G401.6 (cell line): ENCODE measurements at regions not wholly inside any gene's neighbourhood (a gene's known extent, or its start where the extent isn't known, plus 50 kb on each side); places are given as distances from the start of the nearest gene placed in this dataset.
"Not testable (repeated sequence)": the region's sequence is repeated elsewhere in the genome, so short reads cannot be mapped to it uniquely, and the experiment has no call there.

Source experiments
- FAIRE-seq: peaks from 2 replicates; lab custom pipeline; 2012; peaks lifted over from hg19 to GRCh38; lab: Jason Lieb, UNC

DNA sequence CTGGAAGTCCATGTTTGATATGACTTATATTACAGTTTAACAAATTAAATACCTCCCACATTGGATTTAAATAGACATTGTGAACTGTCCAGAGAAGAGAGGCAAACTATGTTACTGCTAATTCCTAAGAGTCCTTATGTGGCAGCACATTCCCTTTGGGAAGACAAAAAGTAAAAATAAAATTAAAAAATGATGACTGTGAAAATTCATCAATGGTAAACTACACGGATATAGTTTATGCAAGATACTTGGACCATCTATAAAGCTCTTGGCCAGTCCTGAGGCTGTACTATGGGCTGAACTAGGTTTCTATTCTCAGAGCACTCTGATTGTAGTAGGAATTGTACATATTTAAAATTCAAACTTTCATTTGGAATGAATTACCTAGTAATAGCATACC lies 206.4 kb downstream of the LRRK2 start:
- FAIRE-seq, result no peak

DNA sequence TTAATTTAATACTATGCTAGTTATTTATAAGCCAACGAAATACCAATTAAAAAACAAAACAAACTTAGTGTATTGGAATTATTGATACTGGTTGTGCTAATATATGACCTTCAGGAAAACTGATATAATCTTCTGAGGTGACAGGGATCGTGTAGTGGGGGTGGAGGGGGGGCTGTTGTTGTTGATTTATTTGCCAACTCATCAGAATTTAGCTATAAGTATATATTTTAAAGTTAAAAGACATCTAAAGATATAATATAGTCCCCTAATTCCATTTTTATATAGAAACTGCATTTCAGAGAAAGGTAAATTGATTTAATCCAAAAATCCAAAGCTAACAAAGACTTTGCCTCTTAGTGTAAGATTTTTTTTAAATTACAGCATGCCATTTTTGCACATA lies 210.5 kb downstream of the LRRK2 start:
- FAIRE-seq, result no peak

DNA sequence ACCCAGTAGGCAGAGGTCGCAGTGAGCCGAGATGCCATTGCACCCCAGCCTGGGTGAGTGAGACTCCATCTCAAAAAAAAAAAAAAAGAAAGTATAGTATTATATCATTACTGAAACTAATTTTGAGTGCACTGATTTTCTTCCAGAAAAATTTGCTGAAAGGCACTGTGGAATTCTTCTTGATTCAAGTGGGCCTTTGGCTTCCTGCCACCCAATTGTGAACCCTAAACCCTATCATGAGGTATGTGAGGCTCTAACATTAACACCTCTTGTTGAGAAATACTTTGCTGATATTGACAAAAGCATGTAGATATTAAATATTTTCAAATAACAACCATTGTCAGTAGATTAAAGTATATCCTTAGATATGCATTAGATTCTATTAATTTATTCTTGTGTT lies 211.2 kb downstream of the LRRK2 start:
- no peak for FAIRE-seq

DNA sequence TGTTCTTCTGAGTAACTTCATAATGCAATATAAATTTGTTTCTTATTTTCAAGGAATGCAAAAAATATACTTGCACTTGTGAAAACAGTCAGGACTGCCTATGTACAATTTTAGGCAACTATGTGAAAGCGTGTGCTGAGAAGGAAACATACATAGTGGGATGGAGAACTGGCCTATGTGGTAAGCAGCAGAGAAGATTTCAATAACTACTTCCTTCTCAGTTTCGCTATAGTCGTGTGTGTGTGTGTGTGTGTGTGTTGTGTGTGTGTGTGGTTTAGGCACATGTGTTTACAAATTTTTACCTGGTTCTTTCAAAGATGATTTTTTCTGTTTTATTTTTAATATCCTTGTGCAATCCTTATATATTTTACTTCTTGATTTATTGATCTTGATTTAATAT lies 211.8 kb downstream of the LRRK2 start:
- no peak for FAIRE-seq

DNA sequence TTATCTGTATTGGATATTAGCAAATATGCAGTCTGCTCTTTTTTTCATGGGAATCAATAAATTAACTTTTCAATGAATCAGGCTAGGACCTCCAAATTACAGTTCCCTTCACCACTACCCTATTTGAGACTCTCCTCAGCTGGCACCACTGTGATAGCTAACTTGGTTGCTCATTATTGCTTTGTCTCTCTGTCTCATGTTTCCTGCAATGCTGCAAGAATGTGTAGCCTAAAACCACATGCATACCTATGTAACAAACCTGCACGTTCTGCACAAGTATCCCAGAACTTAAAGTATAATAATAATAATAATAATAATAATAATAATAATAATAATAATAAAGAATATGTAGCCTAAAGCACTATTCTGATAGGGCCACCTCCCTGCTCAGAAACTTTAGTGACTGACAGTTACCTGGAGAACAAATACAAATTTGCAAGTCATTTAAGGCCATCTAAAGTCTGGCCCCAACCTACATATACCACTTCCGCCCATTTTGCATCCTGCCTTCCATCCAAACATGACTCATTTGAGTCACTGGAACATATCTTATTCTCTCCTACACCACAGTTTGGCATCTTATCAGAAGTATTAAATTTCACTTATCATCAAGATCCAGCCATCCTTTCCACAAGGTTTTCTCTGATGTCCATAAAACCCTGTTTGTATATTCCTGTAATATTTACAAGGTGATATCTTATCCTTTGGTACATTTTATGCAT lies 215.1 kb downstream of the LRRK2 start:
- FAIRE-seq, result no peak

DNA sequence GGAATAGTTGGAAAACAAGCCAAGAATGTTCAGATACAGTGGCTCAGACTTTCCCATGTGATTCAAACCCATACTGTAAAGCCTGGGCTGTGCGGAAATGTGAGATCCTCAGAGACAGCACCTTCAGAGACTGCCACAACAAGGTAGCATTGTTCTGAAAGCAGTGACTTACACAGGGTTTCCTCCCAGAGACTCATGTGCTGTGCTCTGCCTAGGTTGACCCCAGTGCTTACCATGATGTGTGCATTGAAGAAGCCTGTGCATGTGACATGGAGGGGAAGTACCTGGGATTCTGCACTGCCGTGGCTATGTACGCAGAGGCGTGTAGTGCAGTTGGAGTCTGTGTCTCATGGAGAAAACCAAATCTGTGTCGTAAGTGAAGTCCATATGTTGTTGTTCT lies 219.4 kb downstream of the LRRK2 start:
- no peak for FAIRE-seq

DNA sequence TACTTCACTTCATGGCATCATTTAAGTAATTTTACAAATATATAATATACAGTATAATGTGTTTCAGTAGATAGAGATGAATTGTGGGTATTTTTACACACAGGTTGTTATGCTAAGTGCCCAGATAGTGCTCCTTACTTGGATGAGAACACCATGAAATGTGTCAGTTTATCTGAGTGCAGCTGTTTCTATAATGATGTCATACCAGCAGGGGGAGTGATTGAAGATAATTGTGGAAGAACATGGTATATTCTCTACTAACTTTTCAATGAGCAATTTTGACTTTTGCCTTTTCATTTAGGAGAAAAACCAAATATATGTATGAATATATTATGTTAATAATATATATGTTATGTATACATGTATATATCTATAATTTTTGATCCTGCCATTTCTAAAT lies 221.6 kb downstream of the LRRK2 start:
- peak; percentile 52 for FAIRE-seq

DNA sequence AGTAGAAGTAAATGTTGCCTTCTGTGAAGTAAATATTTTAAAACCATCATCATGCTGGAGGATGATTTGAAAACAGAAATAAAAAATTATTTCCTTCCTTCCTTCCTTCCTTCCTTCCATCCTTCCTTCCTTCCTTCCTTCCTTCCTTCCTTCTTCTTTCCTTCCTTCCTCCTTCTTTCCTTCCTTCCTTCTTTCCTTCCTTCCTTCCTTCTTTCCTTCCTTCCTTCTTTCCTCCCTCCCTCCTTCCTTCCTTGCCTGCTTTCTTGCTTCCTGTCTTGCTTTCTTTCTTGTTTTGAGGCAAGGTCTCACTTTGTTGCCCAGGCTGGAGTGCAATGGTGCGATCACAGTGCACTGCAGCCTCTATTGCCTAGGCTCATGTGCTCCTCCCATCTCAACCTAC lies 223.7 kb downstream of the LRRK2 start:
- FAIRE-seq, result not testable (repeated sequence)

DNA sequence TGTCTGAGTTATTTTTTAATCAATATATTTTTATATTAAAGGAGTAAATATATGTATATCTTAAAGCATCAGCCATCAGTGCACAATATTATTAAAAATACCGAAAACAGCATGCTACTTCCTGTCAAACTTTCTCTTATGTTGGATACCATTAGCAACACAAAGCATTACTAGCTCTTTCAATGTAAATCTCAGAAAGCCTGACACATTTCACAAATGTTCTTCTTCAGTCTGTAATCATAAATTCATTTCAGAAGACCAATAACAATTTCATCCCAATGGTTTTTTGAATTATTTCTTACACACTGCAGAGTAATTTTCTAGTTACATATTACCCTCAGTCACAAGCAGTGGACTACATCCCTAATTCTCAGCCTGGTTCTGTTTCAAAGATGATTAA lies 226.9 kb downstream of the LRRK2 start:
- no peak for FAIRE-seq

DNA sequence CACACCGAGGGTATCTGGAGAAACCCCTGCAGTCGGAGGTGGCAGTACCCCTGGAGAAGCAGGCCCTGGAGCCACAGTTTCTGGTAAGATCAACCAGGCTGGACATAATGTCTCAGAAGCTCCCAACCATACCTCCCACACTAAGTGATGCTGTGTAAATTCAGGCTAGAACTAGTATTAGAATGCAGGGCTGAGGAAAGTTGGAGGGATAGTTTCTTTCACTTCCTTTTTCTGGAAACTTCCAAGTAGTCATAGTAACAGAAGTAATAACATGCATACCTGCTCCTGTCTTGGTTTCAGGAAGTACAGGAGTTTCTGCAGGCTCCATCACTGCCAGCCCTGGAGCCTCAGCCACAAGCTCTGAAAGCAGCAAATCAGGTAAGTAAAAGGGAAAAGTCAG lies 228.1 kb upstream of the CNTN1 start:
- no peak for FAIRE-seq

DNA sequence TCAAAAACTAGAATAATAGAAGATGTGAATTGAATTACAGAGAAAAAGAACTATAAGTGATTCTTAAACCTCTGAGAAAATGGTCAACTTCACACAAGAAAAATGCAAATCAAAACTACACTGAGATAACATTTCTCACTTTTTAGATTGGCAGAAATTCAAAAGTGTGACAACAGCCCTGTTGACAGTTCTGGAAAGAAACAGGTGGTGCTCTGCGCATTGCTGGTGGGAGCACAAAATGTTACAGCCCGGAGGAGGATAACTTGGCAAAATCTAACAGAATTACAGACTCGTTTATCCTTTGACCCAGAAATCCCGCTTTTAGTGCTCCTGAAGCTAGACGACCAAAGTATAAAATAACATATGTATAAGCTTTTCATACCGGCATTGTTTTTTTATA lies 222.5 kb upstream of the CNTN1 start:
- no peak for FAIRE-seq

DNA sequence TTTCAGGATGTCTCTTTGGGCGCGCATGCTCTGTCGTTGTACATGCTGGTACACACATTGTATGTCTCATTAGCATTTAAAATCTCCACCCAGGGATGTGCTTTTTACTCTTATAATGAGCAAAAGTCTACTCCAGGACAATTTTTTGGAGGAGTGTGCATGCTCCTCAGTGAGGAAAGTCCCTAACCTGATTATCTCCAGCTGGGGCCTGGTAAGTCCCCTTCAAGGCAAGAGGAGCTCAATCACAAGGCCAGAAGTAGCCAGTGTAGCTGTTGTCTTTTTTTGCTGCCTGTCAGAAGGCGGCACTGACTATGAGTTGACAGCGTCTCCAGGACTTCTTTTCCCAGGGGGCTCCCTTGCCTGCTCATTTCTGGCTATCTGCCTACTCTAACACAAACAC lies 218.3 kb upstream of the CNTN1 start:
- no peak for FAIRE-seq

DNA sequence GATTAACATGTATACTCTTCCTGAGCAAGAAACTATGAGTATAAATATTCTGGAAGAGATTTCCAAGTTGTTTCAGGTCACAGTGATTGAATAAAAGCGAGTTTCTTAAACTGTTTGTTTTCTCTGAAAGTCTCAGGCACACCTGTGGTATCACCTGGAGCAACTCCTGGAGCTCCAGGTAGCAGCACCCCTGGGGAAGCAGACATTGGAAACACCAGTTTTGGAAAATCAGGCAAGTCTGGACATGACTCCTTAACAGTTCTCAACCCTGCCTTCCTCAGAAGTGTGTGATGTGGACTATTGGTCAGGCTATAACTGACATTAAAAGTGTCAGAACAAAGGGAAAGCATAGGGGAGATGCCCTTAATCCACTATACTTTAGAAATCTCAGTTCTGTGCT lies 217.6 kb upstream of the CNTN1 start:
- FAIRE-seq, result no peak

DNA sequence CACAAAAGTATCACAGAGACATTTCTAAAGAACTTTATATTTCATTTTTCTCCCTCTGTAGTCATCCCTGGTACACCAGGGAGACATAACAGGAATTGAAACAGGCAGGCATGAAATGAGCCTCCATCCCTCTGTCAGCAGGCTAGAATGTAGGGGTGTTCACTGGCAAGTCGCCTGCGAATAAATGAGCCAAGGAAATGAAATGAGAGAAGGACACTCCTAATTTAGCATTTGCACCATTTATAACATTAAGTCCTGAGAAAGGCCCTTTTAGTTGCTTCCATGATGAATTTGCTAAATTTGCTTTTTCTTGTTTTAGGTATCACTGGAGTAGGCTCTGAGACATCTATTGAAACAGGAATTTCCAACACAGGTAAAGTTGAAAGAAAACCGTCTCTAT lies 192.4 kb upstream of the CNTN1 start:
- FAIRE-seq, result no peak

DNA sequence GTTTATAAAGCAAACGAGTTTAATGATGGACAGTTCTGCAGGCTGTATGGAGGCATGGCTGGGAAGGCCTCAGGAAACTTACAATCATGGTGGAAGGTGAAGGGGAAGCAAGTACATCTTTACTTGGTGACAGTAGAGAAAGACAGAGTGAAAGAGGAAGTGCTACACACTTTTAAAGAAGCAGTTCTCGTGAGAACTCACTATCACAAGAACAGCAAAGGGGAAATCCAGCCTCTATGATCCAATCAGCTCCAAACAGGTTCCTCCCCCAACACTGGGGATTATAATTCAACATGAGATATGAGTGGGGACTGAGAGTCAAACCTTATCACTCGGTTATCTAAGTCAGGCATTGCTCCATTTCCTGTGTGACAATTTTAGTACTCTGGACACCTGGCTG lies 189.9 kb upstream of the CNTN1 start:
- no peak for FAIRE-seq

DNA sequence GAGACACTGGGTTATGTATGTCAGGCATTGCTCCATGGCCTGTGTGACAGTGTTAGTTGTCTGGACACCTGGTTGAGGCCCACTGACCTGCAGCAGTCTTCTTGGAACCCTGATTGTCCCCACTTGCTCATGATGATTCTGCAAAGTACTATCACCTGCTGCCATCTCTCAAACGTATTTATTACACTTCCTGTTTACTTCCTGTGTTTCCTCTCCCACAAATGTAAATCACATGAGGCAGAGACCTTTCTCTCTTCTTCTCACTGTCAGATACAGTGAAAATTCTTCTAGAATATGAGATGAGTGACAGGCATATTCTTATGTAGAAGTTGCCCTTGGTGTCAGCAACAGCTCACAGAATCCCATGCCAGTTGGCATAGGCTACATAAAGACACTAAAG lies 186.9 kb upstream of the CNTN1 start:
- FAIRE-seq, result no peak

DNA sequence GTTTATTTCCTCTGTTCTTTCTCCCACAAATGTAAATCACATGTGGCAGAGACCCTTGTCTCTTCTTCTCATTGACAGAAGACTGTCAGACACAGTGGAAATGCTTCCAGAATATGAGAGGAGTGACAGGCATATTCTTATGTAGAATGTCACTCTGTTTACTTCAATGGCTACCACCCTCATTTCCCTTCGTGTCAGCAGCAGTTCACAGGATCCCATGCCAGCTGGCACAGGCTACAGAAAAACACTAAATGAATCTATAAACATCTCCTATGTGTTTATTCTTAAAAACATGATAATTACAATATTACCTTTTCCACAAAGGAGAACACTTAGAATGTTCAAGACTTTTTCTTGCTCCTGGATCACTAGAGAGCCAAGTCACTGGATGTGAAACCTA lies 183.8 kb upstream of the CNTN1 start:
- no peak for FAIRE-seq

DNA sequence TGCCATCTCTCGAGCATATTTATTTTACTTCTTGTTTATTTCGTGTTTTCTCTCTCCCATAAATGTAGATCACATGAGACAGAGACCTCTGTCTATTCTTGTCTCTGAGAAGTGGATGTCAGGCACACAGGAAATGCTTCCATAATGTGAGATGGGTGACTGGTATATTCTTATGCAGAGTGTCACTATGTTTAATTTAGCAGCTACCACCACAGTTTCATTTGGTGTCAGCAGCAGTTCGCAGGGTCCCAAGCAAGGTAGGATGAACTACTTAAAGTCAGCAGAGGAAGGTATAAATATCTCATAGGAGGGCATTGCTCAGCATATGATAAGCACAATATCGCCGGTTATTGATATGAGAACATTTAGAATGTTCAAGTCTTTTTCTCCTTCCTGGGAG lies 180.9 kb upstream of the CNTN1 start:
- FAIRE-seq, result no peak

DNA sequence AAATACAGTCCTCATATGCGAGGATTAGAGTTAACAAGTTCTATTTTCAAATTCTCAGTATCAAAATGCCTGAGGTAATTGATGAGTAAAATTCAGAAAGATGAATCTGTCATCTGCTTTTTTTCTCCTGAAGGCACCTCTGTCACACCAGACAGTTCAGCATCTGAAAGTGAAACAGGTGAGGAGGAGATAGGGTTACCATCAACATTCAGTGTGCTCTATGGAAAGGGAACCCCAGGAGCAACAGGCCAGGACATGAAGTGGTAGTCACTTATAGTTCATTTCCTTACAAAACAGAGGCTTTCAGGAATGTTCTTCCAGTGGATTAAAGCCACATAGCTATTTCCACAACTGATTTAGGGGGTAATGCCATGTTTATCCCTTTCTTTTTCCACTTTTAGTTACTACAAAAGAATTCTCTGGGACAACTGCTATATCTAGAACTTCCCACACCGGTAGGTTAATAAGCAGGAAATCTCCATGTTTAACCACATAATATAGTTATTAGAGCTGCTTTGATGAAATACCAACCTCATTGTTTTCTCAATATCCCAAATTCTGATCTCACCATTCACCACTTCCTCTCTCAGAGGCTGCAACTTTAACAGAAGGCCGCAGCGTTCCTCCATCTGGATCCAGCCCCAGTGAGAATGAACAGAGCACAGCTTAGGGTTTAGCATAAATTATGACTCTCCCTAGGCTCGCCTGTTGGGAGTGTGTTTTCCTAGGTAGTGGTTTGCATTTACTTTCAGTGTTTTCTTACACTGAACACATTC lies 177.0 kb upstream of the CNTN1 start:
- FAIRE-seq, result no peak

DNA sequence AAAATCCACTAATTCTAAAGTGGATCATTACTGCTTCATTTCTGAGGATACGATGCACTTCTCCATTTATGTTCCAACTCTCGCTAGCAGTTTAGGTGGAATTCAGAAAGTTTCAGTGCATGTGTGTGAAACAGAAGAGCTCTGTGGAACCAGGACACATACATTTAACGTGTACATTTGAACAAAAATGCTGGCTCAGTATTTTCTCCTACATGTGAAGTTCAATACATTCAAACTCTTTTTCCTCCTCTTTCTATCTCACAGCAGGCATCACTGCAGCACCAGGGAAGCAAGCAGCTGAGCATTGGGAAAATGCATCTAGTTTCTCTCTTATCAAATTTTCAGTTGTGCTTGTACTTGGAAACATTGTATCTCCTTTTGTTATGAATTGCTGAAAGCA lies 169.4 kb upstream of the CNTN1 start:
- FAIRE-seq, result no peak

DNA sequence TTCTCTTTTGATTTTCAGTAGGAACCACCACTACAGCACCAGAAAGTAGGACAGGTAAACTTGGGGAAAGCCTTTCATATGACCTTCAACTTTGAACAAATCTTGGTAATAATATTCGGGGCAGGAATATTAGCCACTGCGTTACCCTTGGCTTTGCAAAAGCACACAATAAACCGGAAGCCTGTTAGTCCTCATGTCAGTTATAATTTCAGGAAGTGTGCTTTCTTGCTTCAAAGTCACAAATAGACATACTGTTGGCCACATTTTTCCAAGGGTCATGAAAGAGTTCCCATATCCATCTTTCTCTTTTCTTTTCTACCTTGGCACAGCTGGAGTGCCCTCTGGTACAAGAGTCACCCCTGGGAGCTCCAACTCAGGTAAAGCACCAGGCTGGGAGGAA lies 167.2 kb upstream of the CNTN1 start:
- FAIRE-seq, result no peak

DNA sequence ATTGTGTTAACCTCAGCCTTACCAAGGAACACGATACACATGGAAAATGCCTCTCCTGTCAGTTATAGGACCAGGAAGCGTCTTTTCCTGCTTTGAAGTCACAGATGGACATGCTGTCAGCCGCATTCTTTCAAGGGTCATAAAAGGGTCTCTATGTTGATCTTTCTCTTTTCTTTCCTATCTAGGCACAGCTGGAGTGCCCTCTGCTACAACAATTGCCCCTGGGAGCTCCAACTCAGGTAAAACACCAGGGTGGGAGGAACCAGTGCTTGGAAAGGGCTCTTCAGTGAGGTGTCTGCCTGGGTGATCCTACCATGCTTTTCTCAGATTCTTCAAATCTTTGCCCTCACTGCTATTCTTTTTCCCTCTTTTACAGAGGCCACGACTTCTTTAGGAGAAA lies 157.4 kb upstream of the CNTN1 start:
- FAIRE-seq, result no peak

DNA sequence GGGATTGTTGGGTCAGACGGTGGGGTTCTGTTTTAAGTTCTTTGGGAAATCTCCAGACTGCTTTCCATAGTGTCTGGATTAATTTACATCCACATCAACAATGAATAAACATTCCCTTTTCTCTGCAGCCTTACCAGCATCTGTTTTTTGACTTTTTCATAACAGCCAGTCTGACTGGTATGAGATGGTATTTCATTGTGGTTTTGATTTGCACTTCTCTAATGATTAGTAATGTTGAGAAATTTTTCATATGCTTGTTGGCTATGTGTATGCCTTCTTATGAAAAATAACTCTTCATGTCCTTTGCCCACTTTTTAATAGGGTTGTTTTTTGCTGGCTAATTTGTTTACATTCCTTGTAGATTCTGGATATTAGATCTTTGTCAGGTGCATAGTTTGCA lies 140.8 kb upstream of the CNTN1 start:
- FAIRE-seq, result no peak

DNA sequence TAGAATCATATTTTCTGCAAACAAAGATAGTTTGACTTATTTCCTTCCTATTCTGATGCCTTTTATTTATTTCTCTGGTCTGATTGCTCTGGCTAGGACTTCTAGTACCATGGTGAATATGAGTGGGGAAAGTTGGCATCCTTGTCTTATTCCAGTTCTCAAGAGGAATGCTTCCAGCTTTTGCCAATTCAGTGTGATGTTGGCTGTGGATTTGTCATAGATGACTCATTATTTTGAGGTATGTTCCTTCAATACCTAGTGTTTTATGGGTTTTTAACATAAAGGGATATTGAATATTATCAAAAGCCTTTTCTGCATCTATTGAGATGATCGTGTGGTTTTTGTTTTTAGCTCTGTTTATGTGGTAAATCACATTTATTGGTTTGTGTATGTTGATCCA lies 139.4 kb upstream of the CNTN1 start:
- no peak for FAIRE-seq
